Activated naive CD8-positive, alpha-beta T cell treated with anti-CD3 and anti-CD28 coated beads, Interleukin-2, amount 10 ng/mL, durations not matched to agents 7 days and 5 days (primary cell): ENCODE measurements at regions not wholly inside any gene's neighbourhood (a gene's known extent, or its start where the extent isn't known, plus 50 kb on each side); places are given as distances from the start of the nearest gene placed in this dataset.
"Not testable (repeated sequence)": the region's sequence is repeated elsewhere in the genome, so short reads cannot be mapped to it uniquely, and the experiment has no call there.

Source experiments
- ATAC-seq: fragments of 150-1000 bp; cut with Tn5 transposase; one replicate; pipeline ENCODE4 v1.10.0; 2021; ENCODE audit warnings: low read depth, moderate library complexity
- POLR2A ChIA-PET: fragments of 350-600 bp; sonication (Branson Sonifier 250); formaldehyde crosslinking; loops from one replicate; lab custom pipeline; 2021; ENCODE audit warnings: antibody characterized with exemption; lab: Charles Lee
- DNase-seq: peaks from one replicate; pipeline ENCODE4 v3.0.0; 2021
- H3K27ac Mint-ChIP-seq: one replicate; pipeline ENCODE4 v1.8.0; 2022; ENCODE audit warnings: mild to moderate bottlenecking, mixed read lengths
- H3K27me3 Mint-ChIP-seq: one replicate; pipeline ENCODE4 v1.8.0; 2022; ENCODE audit warnings: mild to moderate bottlenecking, moderate library complexity, mixed read lengths
- H3K36me3 Mint-ChIP-seq: one replicate; pipeline ENCODE4 v1.8.0; 2021; ENCODE audit warnings: mild to moderate bottlenecking, mixed read lengths
- H3K4me1 Mint-ChIP-seq: one replicate; pipeline ENCODE4 v1.8.0; 2021; ENCODE audit warnings: mixed read lengths
- H3K4me3 Mint-ChIP-seq: one replicate; pipeline ENCODE4 v1.8.0; 2022; ENCODE audit warnings: mild to moderate bottlenecking, moderate library complexity, mixed read lengths
- H3K9me3 Mint-ChIP-seq: one replicate; pipeline ENCODE4 v1.8.0; 2021; ENCODE audit warnings: mixed read lengths

GRCh38 chr16:21372162-21372835 lies 94.2 kb upstream of the CRYM start:
- H3K27ac Mint-ChIP-seq, H3K4me1 Mint-ChIP-seq, H3K9me3 Mint-ChIP-seq, POLR2A ChIA-PET, H3K36me3 Mint-ChIP-seq, H3K4me3 Mint-ChIP-seq, ATAC-seq, H3K27me3 Mint-ChIP-seq, DNase-seq: not testable (repeated sequence)

- H3K27me3 Mint-ChIP-seq, POLR2A ChIA-PET, ATAC-seq, H3K9me3 Mint-ChIP-seq, H3K36me3 Mint-ChIP-seq, DNase-seq, H3K27ac Mint-ChIP-seq, H3K4me1 Mint-ChIP-seq, H3K4me3 Mint-ChIP-seq: not testable (repeated sequence)
Measured at GRCh38 chr16:21370791-21371190, 92.7 kb upstream of the CRYM start.

- H3K27me3 Mint-ChIP-seq, H3K9me3 Mint-ChIP-seq, H3K4me1 Mint-ChIP-seq, ATAC-seq, POLR2A ChIA-PET, H3K27ac Mint-ChIP-seq, DNase-seq, H3K36me3 Mint-ChIP-seq, H3K4me3 Mint-ChIP-seq: not testable (repeated sequence)
Measured at GRCh38 chr16:21368973-21369942, 91.2 kb upstream of the CRYM start.

GRCh38 chr16:21367733-21368421 lies 89.8 kb upstream of the CRYM start:
- ATAC-seq, H3K4me1 Mint-ChIP-seq, DNase-seq, H3K36me3 Mint-ChIP-seq, POLR2A ChIA-PET, H3K27ac Mint-ChIP-seq, H3K9me3 Mint-ChIP-seq, H3K27me3 Mint-ChIP-seq, H3K4me3 Mint-ChIP-seq: not testable (repeated sequence)

GRCh38 chr16:21366998-21367397 lies 88.9 kb upstream of the CRYM start:
- POLR2A ChIA-PET, H3K36me3 Mint-ChIP-seq, DNase-seq, H3K27ac Mint-ChIP-seq, H3K4me3 Mint-ChIP-seq, H3K27me3 Mint-ChIP-seq, H3K9me3 Mint-ChIP-seq, ATAC-seq, H3K4me1 Mint-ChIP-seq: not testable (repeated sequence)

GRCh38 chr16:21365541-21365940 lies 87.5 kb upstream of the CRYM start:
- ATAC-seq, H3K4me3 Mint-ChIP-seq, H3K4me1 Mint-ChIP-seq, H3K27me3 Mint-ChIP-seq, DNase-seq, H3K36me3 Mint-ChIP-seq, H3K27ac Mint-ChIP-seq, H3K9me3 Mint-ChIP-seq, POLR2A ChIA-PET: not testable (repeated sequence)

GRCh38 chr16:21363550-21364223 lies 85.6 kb upstream of the CRYM start:
- H3K36me3 Mint-ChIP-seq, H3K27ac Mint-ChIP-seq, POLR2A ChIA-PET, H3K4me1 Mint-ChIP-seq, ATAC-seq, H3K4me3 Mint-ChIP-seq, H3K9me3 Mint-ChIP-seq, DNase-seq: not testable (repeated sequence)
- H3K27me3 Mint-ChIP-seq: peaks cover 13% of the 10 kb centered on the region

- H3K4me3 Mint-ChIP-seq, H3K9me3 Mint-ChIP-seq, H3K4me1 Mint-ChIP-seq, DNase-seq, ATAC-seq, H3K27ac Mint-ChIP-seq, POLR2A ChIA-PET, H3K36me3 Mint-ChIP-seq: not testable (repeated sequence)
- peaks cover 19% of the 10 kb centered on the region for H3K27me3 Mint-ChIP-seq
Measured at GRCh38 chr16:21361612-21362227, 83.6 kb upstream of the CRYM start.

- ATAC-seq, H3K4me3 Mint-ChIP-seq, POLR2A ChIA-PET, H3K4me1 Mint-ChIP-seq, DNase-seq, H3K9me3 Mint-ChIP-seq, H3K36me3 Mint-ChIP-seq, H3K27ac Mint-ChIP-seq: not testable (repeated sequence)
- H3K27me3 Mint-ChIP-seq: peaks cover 20% of the 10 kb centered on the region
Measured at GRCh38 chr16:21361045-21361444, 83.0 kb upstream of the CRYM start.

- H3K27ac Mint-ChIP-seq, H3K36me3 Mint-ChIP-seq, DNase-seq, POLR2A ChIA-PET, H3K4me3 Mint-ChIP-seq, H3K4me1 Mint-ChIP-seq, ATAC-seq, H3K9me3 Mint-ChIP-seq: not testable (repeated sequence)
- H3K27me3 Mint-ChIP-seq: peaks cover 25% of the 10 kb centered on the region
Measured at GRCh38 chr16:21359513-21359912, 81.4 kb upstream of the CRYM start.

GRCh38 chr16:21358261-21358795 lies 80.2 kb upstream of the CRYM start:
- ATAC-seq, H3K27ac Mint-ChIP-seq, DNase-seq, H3K36me3 Mint-ChIP-seq, H3K9me3 Mint-ChIP-seq, POLR2A ChIA-PET, H3K4me1 Mint-ChIP-seq, H3K4me3 Mint-ChIP-seq: not testable (repeated sequence)
- H3K27me3 Mint-ChIP-seq: peaks cover 18% of the 10 kb centered on the region

GRCh38 chr16:21356308-21356707 lies 78.2 kb upstream of the CRYM start:
- H3K9me3 Mint-ChIP-seq, H3K27ac Mint-ChIP-seq, DNase-seq, H3K4me3 Mint-ChIP-seq, H3K36me3 Mint-ChIP-seq, POLR2A ChIA-PET, ATAC-seq, H3K4me1 Mint-ChIP-seq: not testable (repeated sequence)
- peaks cover 16% of the 10 kb centered on the region for H3K27me3 Mint-ChIP-seq
